ENCODE measurements at regions not wholly inside any gene's neighbourhood (a gene's known extent, or its start where the extent isn't known, plus 50 kb on each side); places are given as distances from the start of the nearest gene placed in this dataset.

DNA sequence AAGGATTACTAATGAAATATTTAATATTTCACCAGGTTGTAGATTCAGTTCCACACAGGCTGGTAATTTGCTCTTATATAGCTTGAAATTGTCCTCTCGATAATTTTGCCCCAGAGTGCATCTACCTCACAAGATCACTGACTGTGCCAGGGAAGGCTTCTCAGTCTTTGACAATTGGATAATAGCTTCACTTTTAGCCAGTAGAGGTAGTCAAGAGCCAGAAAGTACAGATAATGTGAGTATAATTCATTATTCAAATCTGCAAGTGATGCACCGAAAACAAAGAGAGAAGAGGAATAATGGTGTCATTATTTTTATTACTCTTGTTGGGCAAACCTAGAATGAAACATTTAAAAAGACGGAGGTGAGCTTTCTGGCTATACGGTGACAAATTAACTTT lies 292.8 kb downstream of the EN1 start (continued):
- TF ChIP-seq, protein P1, sequence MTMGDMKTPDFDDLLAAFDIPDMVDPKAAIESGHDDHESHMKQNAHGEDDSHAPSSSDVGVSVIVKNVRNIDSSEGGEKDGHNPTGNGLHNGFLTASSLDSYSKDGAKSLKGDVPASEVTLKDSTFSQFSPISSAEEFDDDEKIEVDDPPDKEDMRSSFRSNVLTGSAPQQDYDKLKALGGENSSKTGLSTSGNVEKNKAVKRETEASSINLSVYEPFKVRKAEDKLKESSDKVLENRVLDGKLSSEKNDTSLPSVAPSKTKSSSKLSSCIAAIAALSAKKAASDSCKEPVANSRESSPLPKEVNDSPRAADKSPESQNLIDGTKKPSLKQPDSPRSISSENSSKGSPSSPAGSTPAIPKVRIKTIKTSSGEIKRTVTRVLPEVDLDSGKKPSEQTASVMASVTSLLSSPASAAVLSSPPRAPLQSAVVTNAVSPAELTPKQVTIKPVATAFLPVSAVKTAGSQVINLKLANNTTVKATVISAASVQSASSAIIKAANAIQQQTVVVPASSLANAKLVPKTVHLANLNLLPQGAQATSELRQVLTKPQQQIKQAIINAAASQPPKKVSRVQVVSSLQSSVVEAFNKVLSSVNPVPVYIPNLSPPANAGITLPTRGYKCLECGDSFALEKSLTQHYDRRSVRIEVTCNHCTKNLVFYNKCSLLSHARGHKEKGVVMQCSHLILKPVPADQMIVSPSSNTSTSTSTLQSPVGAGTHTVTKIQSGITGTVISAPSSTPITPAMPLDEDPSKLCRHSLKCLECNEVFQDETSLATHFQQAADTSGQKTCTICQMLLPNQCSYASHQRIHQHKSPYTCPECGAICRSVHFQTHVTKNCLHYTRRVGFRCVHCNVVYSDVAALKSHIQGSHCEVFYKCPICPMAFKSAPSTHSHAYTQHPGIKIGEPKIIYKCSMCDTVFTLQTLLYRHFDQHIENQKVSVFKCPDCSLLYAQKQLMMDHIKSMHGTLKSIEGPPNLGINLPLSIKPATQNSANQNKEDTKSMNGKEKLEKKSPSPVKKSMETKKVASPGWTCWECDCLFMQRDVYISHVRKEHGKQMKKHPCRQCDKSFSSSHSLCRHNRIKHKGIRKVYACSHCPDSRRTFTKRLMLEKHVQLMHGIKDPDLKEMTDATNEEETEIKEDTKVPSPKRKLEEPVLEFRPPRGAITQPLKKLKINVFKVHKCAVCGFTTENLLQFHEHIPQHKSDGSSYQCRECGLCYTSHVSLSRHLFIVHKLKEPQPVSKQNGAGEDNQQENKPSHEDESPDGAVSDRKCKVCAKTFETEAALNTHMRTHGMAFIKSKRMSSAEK (CRISPR knock-in tag; IDR thresholded peaks at IDR 0.05; ENCODE audit: borderline replicate concordance), result no peak
- no peak for TF ChIP-seq JUN (CRISPR knock-in tag; IDR thresholded peaks at IDR 0.05)

DNA sequence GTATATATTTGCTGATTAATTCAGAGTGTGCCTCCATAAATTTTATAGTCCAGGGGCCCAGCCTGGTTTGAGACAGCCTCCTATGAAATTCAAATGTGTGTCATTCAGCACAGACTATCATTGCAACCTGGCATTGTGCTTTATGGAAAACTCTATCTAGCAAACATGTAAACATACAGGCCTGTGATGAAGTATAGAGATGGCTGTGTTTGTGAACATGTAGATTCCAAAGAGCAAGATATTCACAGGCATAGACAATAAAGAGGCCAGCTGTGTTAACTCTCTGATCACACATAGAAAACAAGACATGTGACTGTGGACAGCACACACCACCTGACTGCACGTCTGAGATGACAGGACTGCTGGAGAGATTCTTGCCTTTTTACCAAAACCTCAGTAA lies 297.9 kb downstream of the EN1 start:
- ChIA-PET CTCF (interaction anchor here (1.5 kb wide), 1 partner anchor 306 kb away, joined by 3 read pairs; no protein-coding TSS in a partner anchor), POLR2A (no interaction called here)
- DNase-seq (ENCODE audit: low spot score) (no peak), ATAC-seq (no peak)
- TF ChIP-seq, protein P2, sequence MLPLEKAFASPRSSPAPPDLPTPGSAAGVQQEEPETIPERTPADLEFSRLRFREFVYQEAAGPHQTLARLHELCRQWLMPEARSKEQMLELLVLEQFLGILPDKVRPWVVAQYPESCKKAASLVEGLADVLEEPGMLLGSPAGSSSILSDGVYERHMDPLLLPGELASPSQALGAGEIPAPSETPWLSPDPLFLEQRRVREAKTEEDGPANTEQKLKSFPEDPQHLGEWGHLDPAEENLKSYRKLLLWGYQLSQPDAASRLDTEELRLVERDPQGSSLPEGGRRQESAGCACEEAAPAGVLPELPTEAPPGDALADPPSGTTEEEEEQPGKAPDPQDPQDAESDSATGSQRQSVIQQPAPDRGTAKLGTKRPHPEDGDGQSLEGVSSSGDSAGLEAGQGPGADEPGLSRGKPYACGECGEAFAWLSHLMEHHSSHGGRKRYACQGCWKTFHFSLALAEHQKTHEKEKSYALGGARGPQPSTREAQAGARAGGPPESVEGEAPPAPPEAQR (CRISPR knock-in tag; IDR thresholded peaks at IDR 0.05), result no peak
- Mint-ChIP-seq H3K4me1 (peaks cover 6% of the 10 kb centered on the region), H3K36me3 (peaks cover 8% of the 10 kb centered on the region), H3K4me3 (no peak overlapping the region), H3K9me3 (peaks cover 10% of the 10 kb centered on the region), H3K27me3 (ENCODE audit: low read depth) (no peaks in the 10 kb centered on the region), H3K27ac (no peak overlapping the region)

DNA sequence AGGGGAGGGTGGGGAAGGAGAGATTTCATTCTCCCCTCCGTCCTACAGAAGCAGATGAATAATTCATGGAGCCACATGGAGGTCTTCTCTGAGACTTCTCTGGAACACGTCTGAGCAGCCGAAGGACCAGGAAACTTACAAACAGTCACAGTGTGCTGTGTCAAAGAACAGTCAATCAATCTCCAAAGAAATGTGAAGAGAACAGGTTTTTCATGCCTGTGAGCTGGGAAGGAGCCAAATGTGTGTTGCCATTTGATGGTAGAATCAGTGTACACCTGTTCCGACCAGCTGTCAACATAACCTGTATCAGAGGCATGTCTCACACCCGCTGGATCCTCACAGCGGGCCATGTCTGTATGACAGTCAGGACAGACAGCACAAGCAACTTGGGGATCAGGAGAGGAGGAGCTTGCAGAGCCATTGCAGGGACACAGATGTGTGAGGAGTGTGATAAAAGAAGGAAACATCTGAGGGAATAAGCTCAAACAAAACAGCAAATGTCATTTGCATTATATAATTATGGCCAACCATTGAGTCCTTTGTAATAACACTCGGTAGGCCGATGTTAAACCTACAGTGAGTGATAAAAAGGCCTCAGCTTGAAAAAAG lies 298.5 kb downstream of the EN1 start:
- H3K27ac Mint-ChIP-seq, result no peak overlapping the region
- ATAC-seq (no peak), DNase-seq (ENCODE audit: low spot score) (no peak)
- peaks cover 6% of the 10 kb centered on the region for H3K4me1 Mint-ChIP-seq
- POLR2A ChIA-PET, result no interaction called here
- CTCF ChIA-PET, result interaction anchor here (1.5 kb wide), 1 partner anchor 307 kb away, joined by 3 read pairs; no protein-coding TSS in a partner anchor
- no peaks in the 10 kb centered on the region for H3K27me3 Mint-ChIP-seq (ENCODE audit: low read depth)
- peaks cover 13% of the 10 kb centered on the region for H3K36me3 Mint-ChIP-seq
- H3K4me3 Mint-ChIP-seq, result no peak overlapping the region
- peaks cover 15% of the 10 kb centered on the region for H3K9me3 Mint-ChIP-seq
- no peak for TF ChIP-seq OVOL2 (CRISPR knock-in tag; IDR thresholded peaks at IDR 0.05; ENCODE audit: borderline replicate concordance)
- TF ChIP-seq, protein P3, sequence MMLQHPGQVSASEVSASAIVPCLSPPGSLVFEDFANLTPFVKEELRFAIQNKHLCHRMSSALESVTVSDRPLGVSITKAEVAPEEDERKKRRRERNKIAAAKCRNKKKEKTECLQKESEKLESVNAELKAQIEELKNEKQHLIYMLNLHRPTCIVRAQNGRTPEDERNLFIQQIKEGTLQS (CRISPR knock-in tag; conservative IDR thresholded peaks at IDR 0.05), result no peak
- TF ChIP-seq TEAD1 (CRISPR knock-in tag; IDR thresholded peaks at IDR 0.05), result no peak
- TF ChIP-seq, protein P1 (CRISPR knock-in tag; IDR thresholded peaks at IDR 0.05; ENCODE audit: borderline replicate concordance), result no peak
- no peak for TF ChIP-seq FOXP1 (CRISPR knock-in tag; IDR thresholded peaks at IDR 0.05; ENCODE audit: borderline replicate concordance)
- TF ChIP-seq ZNF416 (CRISPR knock-in tag; IDR thresholded peaks at IDR 0.05), result no peak
- no peak for TF ChIP-seq FOXJ3 (CRISPR knock-in tag; IDR thresholded peaks at IDR 0.05; ENCODE audit: borderline replicate concordance)
- TF ChIP-seq, protein P4, sequence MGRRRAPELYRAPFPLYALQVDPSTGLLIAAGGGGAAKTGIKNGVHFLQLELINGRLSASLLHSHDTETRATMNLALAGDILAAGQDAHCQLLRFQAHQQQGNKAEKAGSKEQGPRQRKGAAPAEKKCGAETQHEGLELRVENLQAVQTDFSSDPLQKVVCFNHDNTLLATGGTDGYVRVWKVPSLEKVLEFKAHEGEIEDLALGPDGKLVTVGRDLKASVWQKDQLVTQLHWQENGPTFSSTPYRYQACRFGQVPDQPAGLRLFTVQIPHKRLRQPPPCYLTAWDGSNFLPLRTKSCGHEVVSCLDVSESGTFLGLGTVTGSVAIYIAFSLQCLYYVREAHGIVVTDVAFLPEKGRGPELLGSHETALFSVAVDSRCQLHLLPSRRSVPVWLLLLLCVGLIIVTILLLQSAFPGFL (CRISPR knock-in tag; IDR thresholded peaks at IDR 0.05; ENCODE audit: borderline replicate concordance), result no peak
- no peak for TF ChIP-seq KAT7 (CRISPR knock-in tag; IDR thresholded peaks at IDR 0.05; ENCODE audit: borderline replicate concordance)
- TF ChIP-seq, protein P5, sequence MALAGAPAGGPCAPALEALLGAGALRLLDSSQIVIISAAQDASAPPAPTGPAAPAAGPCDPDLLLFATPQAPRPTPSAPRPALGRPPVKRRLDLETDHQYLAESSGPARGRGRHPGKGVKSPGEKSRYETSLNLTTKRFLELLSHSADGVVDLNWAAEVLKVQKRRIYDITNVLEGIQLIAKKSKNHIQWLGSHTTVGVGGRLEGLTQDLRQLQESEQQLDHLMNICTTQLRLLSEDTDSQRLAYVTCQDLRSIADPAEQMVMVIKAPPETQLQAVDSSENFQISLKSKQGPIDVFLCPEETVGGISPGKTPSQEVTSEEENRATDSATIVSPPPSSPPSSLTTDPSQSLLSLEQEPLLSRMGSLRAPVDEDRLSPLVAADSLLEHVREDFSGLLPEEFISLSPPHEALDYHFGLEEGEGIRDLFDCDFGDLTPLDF (CRISPR knock-in tag; IDR thresholded peaks at IDR 0.05), result no peak
- TF ChIP-seq ESRRA (CRISPR knock-in tag; IDR thresholded peaks at IDR 0.05; ENCODE audit: borderline replicate concordance), result no peak
- TF ChIP-seq, protein P6, sequence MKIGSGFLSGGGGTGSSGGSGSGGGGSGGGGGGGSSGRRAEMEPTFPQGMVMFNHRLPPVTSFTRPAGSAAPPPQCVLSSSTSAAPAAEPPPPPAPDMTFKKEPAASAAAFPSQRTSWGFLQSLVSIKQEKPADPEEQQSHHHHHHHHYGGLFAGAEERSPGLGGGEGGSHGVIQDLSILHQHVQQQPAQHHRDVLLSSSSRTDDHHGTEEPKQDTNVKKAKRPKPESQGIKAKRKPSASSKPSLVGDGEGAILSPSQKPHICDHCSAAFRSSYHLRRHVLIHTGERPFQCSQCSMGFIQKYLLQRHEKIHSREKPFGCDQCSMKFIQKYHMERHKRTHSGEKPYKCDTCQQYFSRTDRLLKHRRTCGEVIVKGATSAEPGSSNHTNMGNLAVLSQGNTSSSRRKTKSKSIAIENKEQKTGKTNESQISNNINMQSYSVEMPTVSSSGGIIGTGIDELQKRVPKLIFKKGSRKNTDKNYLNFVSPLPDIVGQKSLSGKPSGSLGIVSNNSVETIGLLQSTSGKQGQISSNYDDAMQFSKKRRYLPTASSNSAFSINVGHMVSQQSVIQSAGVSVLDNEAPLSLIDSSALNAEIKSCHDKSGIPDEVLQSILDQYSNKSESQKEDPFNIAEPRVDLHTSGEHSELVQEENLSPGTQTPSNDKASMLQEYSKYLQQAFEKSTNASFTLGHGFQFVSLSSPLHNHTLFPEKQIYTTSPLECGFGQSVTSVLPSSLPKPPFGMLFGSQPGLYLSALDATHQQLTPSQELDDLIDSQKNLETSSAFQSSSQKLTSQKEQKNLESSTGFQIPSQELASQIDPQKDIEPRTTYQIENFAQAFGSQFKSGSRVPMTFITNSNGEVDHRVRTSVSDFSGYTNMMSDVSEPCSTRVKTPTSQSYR (CRISPR knock-in tag; IDR thresholded peaks at IDR 0.05), result no peak
- no peak for TF ChIP-seq ETV6 (CRISPR knock-in tag; IDR thresholded peaks at IDR 0.05)
- no peak for TF ChIP-seq HMGA2 (CRISPR knock-in tag; IDR thresholded peaks at IDR 0.05)

Data from WTC11 (cell line).